Endodermal cell (in vitro differentiated cells): ENCODE measurements at regions not wholly inside any gene's neighbourhood (a gene's known extent, or its start where the extent isn't known, plus 50 kb on each side); places are given as distances from the start of the nearest gene placed in this dataset.

Source experiments
- DNase-seq: peaks from one replicate; pipeline ENCODE4 v3.0.0-alpha.2; 2017
- H3K27ac ChIP-seq: 2 replicates; pipeline ENCODE4 v1.5.1; 2013; ENCODE audit warnings: mild to moderate bottlenecking, low read depth, low read length, moderate library complexity
- H3K27me3 ChIP-seq: 2 replicates; pipeline ENCODE4 v1.6.1; 2013; ENCODE audit warnings: mild to moderate bottlenecking, low read length, moderate library complexity; ENCODE audit not compliant: insufficient read depth, control insufficient read depth, poor library complexity, severe bottlenecking
- H3K36me3 ChIP-seq: 2 replicates; pipeline ENCODE4 v1.7.0; 2013; ENCODE audit warnings: mild to moderate bottlenecking, low read length, moderate library complexity; ENCODE audit not compliant: control insufficient read depth, insufficient read depth
- H3K4me1 ChIP-seq: one replicate; pipeline ENCODE4 v1.7.0; 2013; ENCODE audit warnings: low read length; ENCODE audit not compliant: control insufficient read depth, insufficient read depth
- H3K4me3 ChIP-seq: 2 replicates; pipeline ENCODE4 v1.5.1; 2013; ENCODE audit warnings: mild to moderate bottlenecking, low read length, moderate library complexity
- H3K9ac ChIP-seq: 2 replicates; pipeline ENCODE4 v1.6.1; 2013; ENCODE audit warnings: mild to moderate bottlenecking, low read length, moderate library complexity; ENCODE audit not compliant: poor library complexity, severe bottlenecking; ENCODE audit errors: extremely low read depth
- H3K9me3 ChIP-seq: 2 replicates; pipeline ENCODE4 v1.6.1; 2013; ENCODE audit warnings: mild to moderate bottlenecking, low read length, moderate library complexity; ENCODE audit not compliant: control insufficient read depth
- H3K27ac Mint-ChIP-seq: 2 replicates; pipeline ENCODE4 v1.8.0; 2020; ENCODE audit warnings: mixed read lengths
- H3K27me3 Mint-ChIP-seq: 2 replicates; pipeline ENCODE4 v1.8.0; 2021; ENCODE audit warnings: mild to moderate bottlenecking, mixed read lengths; ENCODE audit not compliant: insufficient read depth
- H3K36me3 Mint-ChIP-seq: 2 replicates; pipeline ENCODE4 v1.8.0; 2020; ENCODE audit warnings: low read depth, mixed read lengths
- H3K4me1 Mint-ChIP-seq: 2 replicates; pipeline ENCODE4 v1.8.0; 2020; ENCODE audit warnings: mixed read lengths
- H3K4me3 Mint-ChIP-seq: 2 replicates; pipeline ENCODE4 v1.8.0; 2020; ENCODE audit warnings: mild to moderate bottlenecking, moderate library complexity, mixed read lengths
- H3K9me3 Mint-ChIP-seq: 2 replicates; pipeline ENCODE4 v1.8.0; 2020; ENCODE audit warnings: mild to moderate bottlenecking, mixed read lengths
- CTCF ChIP-seq: fragments of 200-600 bp; sonication (generic); conservative IDR thresholded peaks from 2 replicates; pipeline ENCODE4 v1.5.0; 2021; ENCODE audit warnings: antibody characterized with exemption, mild to moderate bottlenecking
- WGBS, 2 experiments: methylation state at CpG; one replicate each; pipeline versions ENCODE4 v1.1.5 to v1.1.7; 2013; ENCODE audit warnings: missing lambda C conversion rate in 2 of 2, mixed read lengths in 1 of 2; ENCODE audit not compliant: insufficient coverage in 1 of 2, insufficient read length in 1 of 2; 5-methylcytosine and 5-hydroxymethylcytosine counted together

- no peak for TF ChIP-seq CTCF
- Mint-ChIP-seq H3K36me3 (peaks cover 14% of the 10 kb centered on the region), H3K9me3 (no peaks in the 10 kb centered on the region), H3K4me1 (peaks cover 22% of the 10 kb centered on the region), H3K27ac (peak overlapping the region; percentile 74), H3K27me3 (no peaks in the 10 kb centered on the region), H3K4me3 (peak overlapping the region; percentile 0)
- DNase-seq: peak; percentile 58
- Histone ChIP-seq H3K9ac (no peak overlapping the region), H3K4me1 (peaks cover 16% of the 10 kb centered on the region), H3K36me3 (peaks cover 53% of the 10 kb centered on the region), H3K27me3 (no peaks in the 10 kb centered on the region), H3K9me3 (no peaks in the 10 kb centered on the region), H3K4me3 (no peak overlapping the region), H3K27ac (no peak overlapping the region)
- WGBS, 2 experiments: 95 to 97% methylated on average over 3 of the region's 3 CpGs
Measured at GRCh38 chr11:8776209-8776608, 93.6 kb downstream of the RPL27A start.

- no peak for TF ChIP-seq CTCF
- H3K36me3 Mint-ChIP-seq: peaks cover 16% of the 10 kb centered on the region
- no peaks in the 10 kb centered on the region for H3K9me3 Mint-ChIP-seq
- peaks cover 42% of the 10 kb centered on the region for H3K36me3 ChIP-seq
- no peaks in the 10 kb centered on the region for H3K9me3 ChIP-seq
- no peak overlapping the region for H3K27ac ChIP-seq
- no peak overlapping the region for H3K4me3 Mint-ChIP-seq
- no peak overlapping the region for H3K4me3 ChIP-seq
- peak; percentile 20 for DNase-seq
- H3K9ac ChIP-seq: no peak overlapping the region
- WGBS, 2 experiments: 90 to 98% methylated on average over 5 to 8 of the region's 8 CpGs
- peaks cover 16% of the 10 kb centered on the region for H3K4me1 ChIP-seq
- no peaks in the 10 kb centered on the region for H3K27me3 Mint-ChIP-seq
- H3K4me1 Mint-ChIP-seq: peaks cover 18% of the 10 kb centered on the region
- H3K27ac Mint-ChIP-seq: no peak overlapping the region
- no peaks in the 10 kb centered on the region for H3K27me3 ChIP-seq
Measured at GRCh38 chr11:8777907-8778767, 95.5 kb downstream of the RPL27A start.

DNA sequence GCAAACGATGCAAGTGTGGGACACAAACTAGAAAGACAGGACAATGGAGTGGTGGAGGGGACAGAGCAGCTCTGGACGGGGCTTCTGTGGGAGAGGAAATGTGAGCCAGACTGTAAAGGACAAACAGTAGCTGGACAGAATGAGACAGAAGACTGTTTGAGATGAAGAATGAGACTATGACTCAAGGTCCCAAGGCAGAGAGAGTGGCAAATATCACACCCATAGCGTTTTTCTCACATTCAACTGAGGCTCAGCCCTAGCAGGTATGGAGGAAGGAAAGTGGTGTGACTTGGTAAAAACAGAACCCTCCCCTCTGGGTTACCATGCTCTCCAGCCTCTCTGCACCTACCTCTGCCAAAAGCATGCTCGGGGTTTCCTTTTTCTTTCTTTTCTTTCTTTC is 96.5 kb downstream of the RPL27A start:
- Mint-ChIP-seq H3K4me3 (no peak overlapping the region), H3K9me3 (no peaks in the 10 kb centered on the region), H3K4me1 (peaks cover 17% of the 10 kb centered on the region), H3K27me3 (no peaks in the 10 kb centered on the region), H3K36me3 (peaks cover 13% of the 10 kb centered on the region), H3K27ac (no peak overlapping the region)
- peak; percentile 29 for DNase-seq
- H3K27me3 ChIP-seq: no peaks in the 10 kb centered on the region
- H3K9ac ChIP-seq: no peak overlapping the region
- 93% methylated on average over 2 to 3 of the region's 4 CpGs for WGBS, 2 experiments
- peaks cover 16% of the 10 kb centered on the region for H3K4me1 ChIP-seq
- H3K27ac ChIP-seq: no peak overlapping the region
- no peak for TF ChIP-seq CTCF
- no peaks in the 10 kb centered on the region for H3K9me3 ChIP-seq
- no peak overlapping the region for H3K4me3 ChIP-seq
- peaks cover 37% of the 10 kb centered on the region for H3K36me3 ChIP-seq
